GM12878 (cell line): ENCODE measurements at regions not wholly inside any gene's neighbourhood (a gene's known extent, or its start where the extent isn't known, plus 50 kb on each side); places are given as distances from the start of the nearest gene placed in this dataset.

Source experiments
- ATAC-seq: fragments of 200-7000 bp; cut with Tn5 transposase; 3 replicates; pipeline ENCODE4 v1.9.1; 2020; ENCODE audit warnings: mild to moderate bottlenecking, moderate library complexity
- BruUV-seq: library from RNA; stranded (reverse); fragments of 400-500 nt; replicated peaks from 2 replicates; lab custom pipeline; 2021; lab: Mats Ljungman, UMichigan
- CTCF ChIA-PET: fragments of 300-600 bp; sonication (Branson Sonifier 250); formaldehyde crosslinking; extraction: SDS; loops from one replicate; lab custom pipeline; 2021; ENCODE audit warnings: inconsistent platforms; lab: Yijun Ruan, JAX
- POLR2A ChIA-PET: fragments of 350-600 bp; formaldehyde crosslinking; extraction: SDS; loops from one replicate; lab custom pipeline; 2021; ENCODE audit warnings: inconsistent platforms; lab: Charles Lee
- RAD21 ChIA-PET: fragments of 300-600 bp; sonication (Branson Sonifier 250); formaldehyde crosslinking; loops from one replicate; lab custom pipeline; 2023; ENCODE audit warnings: antibody characterized with exemption; ENCODE audit not compliant: unreplicated experiment; lab: Charles Lee
- SMC1A ChIA-PET: fragments of 300-600 bp; sonication (Branson Sonifier 250); formaldehyde crosslinking; loops from one replicate; lab custom pipeline; 2023; ENCODE audit not compliant: unreplicated experiment, uncharacterized antibody; lab: Charles Lee
- DNase-seq: peaks from one replicate; pipeline ENCODE4 v3.0.0-alpha.2; 2011; ENCODE audit warnings: low read depth, low spot score
- FAIRE-seq: peaks from 3 replicates; lab custom pipeline; 2011; peaks lifted over from hg19 to GRCh38; lab: Jason Lieb, UNC
- H2AFZ ChIP-seq: 2 replicates; pipeline ENCODE4 v1.6.0; 2011; ENCODE audit warnings: low read depth, low read length, control low read depth; ENCODE audit not compliant: control insufficient read depth
- H3K27ac ChIP-seq: 2 replicates; pipeline ENCODE4 v1.5.1; 2011; ENCODE audit warnings: control low read depth; ENCODE audit not compliant: control insufficient read depth, insufficient read depth
- H3K27me3 ChIP-seq, 2 experiments: replicated peaks in 1 of 2; 2 replicates each; pipeline versions ENCODE4 v1.6.0 to v1.6.1; 2011; ENCODE audit warnings: low read length in 1 of 2; ENCODE audit not compliant: control insufficient read depth in 2 of 2, insufficient read depth in 2 of 2
- H3K36me3 ChIP-seq, 2 experiments: 2 replicates each; pipeline ENCODE4 v1.5.1; 2011; ENCODE audit warnings: low read length in 1 of 2; ENCODE audit not compliant: control insufficient read depth in 2 of 2, insufficient read depth in 2 of 2
- H3K4me1 ChIP-seq: 2 replicates; pipeline ENCODE4 v1.6.1; 2011; ENCODE audit warnings: mild to moderate bottlenecking, low read length, moderate library complexity, mixed read lengths; ENCODE audit not compliant: control insufficient read depth, insufficient read depth
- H3K4me2 ChIP-seq: 2 replicates; pipeline ENCODE4 v1.6.0; 2011; ENCODE audit warnings: control low read depth; ENCODE audit not compliant: control insufficient read depth, insufficient read depth
- H3K4me3 ChIP-seq: fragments of 200-600 bp; sonication (generic); 2 replicates; pipeline ENCODE4 v1.5.1; 2016
- H3K79me2 ChIP-seq: 2 replicates; pipeline ENCODE4 v1.6.0; 2011; ENCODE audit warnings: low read length; ENCODE audit not compliant: control insufficient read depth, insufficient read depth
- H3K9ac ChIP-seq: 2 replicates; pipeline ENCODE4 v1.8.0; 2011; ENCODE audit warnings: low read length, control low read depth, mixed read lengths; ENCODE audit not compliant: control insufficient read depth, insufficient read depth
- H3K9me3 ChIP-seq: replicated peaks from 3 replicates; pipeline ENCODE4 v1.5.1; 2011; ENCODE audit warnings: mild to moderate bottlenecking, low read length; ENCODE audit not compliant: control insufficient read depth, insufficient read depth
- H4K20me1 ChIP-seq: 2 replicates; pipeline ENCODE4 v1.6.0; 2011; ENCODE audit not compliant: control insufficient read depth, insufficient read depth
- ATF7 ChIP-seq: fragments of 450-650 bp; IDR thresholded peaks from 2 replicates; pipeline ENCODE4 v1.6.1; 2016; ENCODE audit warnings: low read depth, mild to moderate bottlenecking
- BCL11A ChIP-seq: IDR thresholded peaks from 2 replicates; pipeline ENCODE4 v1.6.1; 2011; ENCODE audit warnings: low read depth, low read length
- BMI1 ChIP-seq: fragments of 450-650 bp; IDR thresholded peaks from 2 replicates; pipeline ENCODE4 v1.6.1; 2016; ENCODE audit warnings: mild to moderate bottlenecking, moderate library complexity, borderline replicate concordance
- E4F1 ChIP-seq: fragments of 450-650 bp; IDR thresholded peaks from 2 replicates; pipeline ENCODE4 v1.6.1; 2018; ENCODE audit warnings: borderline replicate concordance, mild to moderate bottlenecking; ENCODE audit not compliant: partially characterized antibody
- ETV6 ChIP-seq, 2 experiments: fragments of 450-650 bp in 1 of 2; IDR thresholded peaks in 1 of 2; conservative IDR thresholded peaks in 1 of 2; 2 replicates each; pipeline ENCODE4 v1.6.1; 2014; ENCODE audit warnings: antibody characterized with exemption in 1 of 2, borderline replicate concordance in 1 of 2, low read depth in 1 of 2, mild to moderate bottlenecking in 1 of 2, moderate library complexity in 1 of 2
- HSF1 ChIP-seq: fragments of 150-350 bp; IDR thresholded peaks from 2 replicates; pipeline ENCODE4 v1.6.1; 2014; ENCODE audit warnings: mild to moderate bottlenecking, low read depth, low read length
- NBN ChIP-seq: fragments of 450-650 bp; IDR thresholded peaks from 2 replicates; pipeline ENCODE4 v1.6.1; 2016
- SPI1 ChIP-seq: IDR thresholded peaks from 2 replicates; pipeline ENCODE4 v1.6.1; 2011; ENCODE audit warnings: low read depth, mild to moderate bottlenecking, low read length, moderate library complexity, borderline replicate concordance; ENCODE audit not compliant: insufficient read depth
- ZBTB33 ChIP-seq: fragments of 450-650 bp; IDR thresholded peaks from 2 replicates; pipeline ENCODE4 v1.6.1; 2017; ENCODE audit warnings: mild to moderate bottlenecking
- ZNF217 ChIP-seq: fragments of 450-650 bp; IDR thresholded peaks from 2 replicates; pipeline ENCODE4 v1.6.1; 2017; ENCODE audit warnings: antibody characterized with exemption, mild to moderate bottlenecking
- ZSCAN29 ChIP-seq: fragments of 450-650 bp; IDR thresholded peaks from 2 replicates; pipeline ENCODE4 v1.6.1; 2017; ENCODE audit warnings: mild to moderate bottlenecking, moderate library complexity
- ZZZ3 ChIP-seq: IDR thresholded peaks from 2 replicates; pipeline ENCODE4 v1.6.1; 2011; ENCODE audit warnings: low read depth; ENCODE audit not compliant: control insufficient read depth, insufficient read length
- WGBS: methylation state at CpG from one replicate; pipeline ENCODE4 v1.1.6; 2016; ENCODE audit warnings: low lambda C conversion rate; ENCODE audit not compliant: insufficient replicate concordance, insufficient coverage; ENCODE audit errors: missing lambda C conversion rate; 5-methylcytosine and 5-hydroxymethylcytosine counted together
- in situ Hi-C: fragments of 300-500 bp; cut with MboI; formaldehyde crosslinking; loops from 9 replicates; pipeline ENCODE4 v1.14.3; 2018; ENCODE audit warnings: mixed read lengths
- intact Hi-C: fragments of 100-400 bp; cut with micrococcal nuclease; formaldehyde crosslinking; loops from one replicate; pipeline ENCODE4 v1.14.2; 2022; ENCODE audit not compliant: unreplicated experiment

GRCh38 chr20:60073086-60073485, 114.9 kb downstream of the CDH26 start:
- Histone ChIP-seq H3K36me3 (no peaks in the 10 kb centered on the region), H3K9me3 (no peaks in the 10 kb centered on the region), H3K79me2 (no peaks in the 10 kb centered on the region), H3K4me2 (no peak overlapping the region), H2AFZ (no peak overlapping the region), H4K20me1 (no peaks in the 10 kb centered on the region), H3K4me1 (no peaks in the 10 kb centered on the region), H3K9ac (no peak overlapping the region), H3K4me3 (no peak overlapping the region), H3K27me3 (no peaks in the 10 kb centered on the region), H3K27ac (no peak overlapping the region)
- BruUV-seq: no TSS peak
- intact Hi-C loops: no loop called here
- no peak for FAIRE-seq
- POLR2A ChIA-PET: interaction anchor here (0.6 kb wide), 1 partner anchor 642 kb away, joined by 4 read pairs; no protein-coding TSS in a partner anchor
- 40% methylated on average over 6 of the region's 6 CpGs for WGBS
- no peak for DNase-seq
- RAD21 ChIA-PET: no interaction called here
- no peak for ATAC-seq
- SMC1A ChIA-PET: no interaction called here
- in situ Hi-C loops: no loop called here
- TF ChIP-seq NBN: no peak
- CTCF ChIA-PET: interaction anchor here (1.9 kb wide), 1 partner anchor 16 kb away, joined by 8 read pairs; no protein-coding TSS in a partner anchor

GRCh38 chr20:60073504-60073903, 115.3 kb downstream of the CDH26 start:
- Histone ChIP-seq H3K4me2 (no peak overlapping the region), H2AFZ (no peak overlapping the region), H3K4me1 (no peaks in the 10 kb centered on the region), H4K20me1 (no peaks in the 10 kb centered on the region), H3K36me3 (no peaks in the 10 kb centered on the region), H3K79me2 (no peaks in the 10 kb centered on the region), H3K27me3 (no peaks in the 10 kb centered on the region), H3K9ac (no peak overlapping the region), H3K9me3 (no peaks in the 10 kb centered on the region), H3K27ac (no peak overlapping the region), H3K4me3 (no peak overlapping the region)
- no peak for ATAC-seq
- no peak for FAIRE-seq
- no peak for DNase-seq
- in situ Hi-C loops (no loop called here), intact Hi-C loops (no loop called here)
- 23% methylated on average over 5 of the region's 5 CpGs for WGBS
- BruUV-seq: no TSS peak
- POLR2A ChIA-PET: interaction anchor here (0.6 kb wide), 1 partner anchor 642 kb away, joined by 4 read pairs; no protein-coding TSS in a partner anchor
- SMC1A ChIA-PET: no interaction called here
- RAD21 ChIA-PET: no interaction called here
- CTCF ChIA-PET: interaction anchor here (1.9 kb wide), 1 partner anchor 16 kb away, joined by 8 read pairs; no protein-coding TSS in a partner anchor
- no peak for TF ChIP-seq ZNF217
- TF ChIP-seq ZSCAN29: no peak
- no peak for TF ChIP-seq ZBTB33
- no peak for TF ChIP-seq BMI1
- no peak for TF ChIP-seq ETV6 (conservative IDR thresholded peaks at IDR 0.05 in 1 of 2, IDR thresholded peaks at IDR 0.05 in 1 of 2; ENCODE audit: borderline replicate concordance in 1 of 2, low read depth in 1 of 2)
- no peak for TF ChIP-seq SPI1
- TF ChIP-seq E4F1: no peak
- no peak for TF ChIP-seq ATF7
- no peak for TF ChIP-seq BCL11A
- TF ChIP-seq ZZZ3: no peak
- no peak for TF ChIP-seq HSF1
